NCI-H82 treated with DMSO at 0.1 percent for 48 hours (cell line): ENCODE measurements at regions not wholly inside any gene's neighbourhood (a gene's known extent, or its start where the extent isn't known, plus 50 kb on each side); places are given as distances from the start of the nearest gene placed in this dataset.

Experiments
- DNase-seq: peaks from one replicate; lab custom pipeline; 2025; ENCODE audit not compliant: unreplicated experiment; lab: John Stamatoyannopoulos, UW

DNA sequence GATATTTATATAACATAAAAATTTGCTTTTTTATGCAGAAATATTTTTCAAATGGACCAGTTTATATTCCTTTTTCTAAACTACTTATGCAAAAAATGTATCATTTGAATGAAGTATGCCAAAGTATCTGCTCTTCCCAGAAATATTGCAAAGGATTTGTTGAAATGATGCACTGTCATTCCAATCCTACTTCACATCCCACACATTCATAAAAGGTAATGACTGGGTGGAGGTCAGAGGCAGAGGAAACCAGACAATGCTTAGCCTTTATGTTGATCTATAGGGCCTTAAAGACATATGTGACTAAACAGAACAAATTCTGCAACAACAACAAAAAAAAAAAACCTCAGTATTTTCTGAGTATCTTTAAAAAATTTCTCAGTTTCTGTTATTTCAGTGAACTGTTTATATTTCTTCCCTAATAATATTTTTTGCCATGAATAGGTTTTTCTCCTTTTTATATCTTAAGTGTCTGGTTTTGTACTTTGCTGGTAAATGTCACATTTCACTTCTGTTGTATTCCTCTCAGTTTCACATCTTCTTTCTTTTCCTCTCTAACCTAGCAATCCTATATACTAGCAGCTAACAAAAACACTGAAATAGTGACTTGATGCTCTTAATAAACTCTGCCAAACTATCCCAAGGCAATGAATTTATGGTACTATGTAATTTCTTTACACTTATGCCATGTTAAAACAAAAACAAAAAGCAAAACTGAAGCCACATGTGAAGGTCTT, 374.1 kb downstream of the BCKDHB start:
- no peak for DNase-seq

DNA sequence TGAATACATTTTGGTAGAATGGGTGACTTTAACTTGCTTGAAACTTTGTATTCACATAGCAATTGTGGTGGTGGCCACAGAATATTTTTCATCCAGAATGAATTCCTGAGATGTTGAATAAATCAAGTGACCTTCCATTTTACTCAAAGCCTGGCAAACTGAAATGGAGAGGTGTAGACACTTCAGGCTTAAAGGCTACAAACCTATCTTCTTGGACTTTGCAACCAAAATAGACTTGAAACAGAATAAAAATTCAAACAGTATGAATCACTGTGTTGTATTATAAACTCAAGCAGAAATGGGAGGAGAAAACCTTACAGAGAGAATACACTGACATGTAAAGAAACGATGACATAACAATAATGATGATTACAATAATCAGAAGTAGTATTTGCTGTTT, 371.6 kb downstream of the BCKDHB start:
- DNase-seq = no peak

DNA sequence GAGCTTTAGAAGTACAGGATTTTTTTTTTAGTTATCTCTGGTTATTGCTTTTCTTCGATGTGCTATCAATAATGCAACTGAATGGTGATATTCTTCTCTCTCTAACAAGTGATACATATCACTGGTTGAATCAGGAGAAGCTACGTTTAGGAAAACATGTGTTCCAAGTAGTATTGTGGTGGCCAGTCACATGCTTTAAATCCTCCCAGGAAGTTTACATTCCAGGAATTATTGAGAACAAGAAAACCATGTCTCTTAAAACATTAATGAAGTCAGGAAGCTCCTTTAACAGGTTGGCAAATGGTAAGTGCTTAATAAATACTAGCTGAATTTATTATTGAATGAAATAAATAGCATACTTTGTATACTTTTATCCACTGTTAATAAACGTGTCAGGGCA, 371.1 kb downstream of the BCKDHB start:
- DNase-seq = no peak

DNA sequence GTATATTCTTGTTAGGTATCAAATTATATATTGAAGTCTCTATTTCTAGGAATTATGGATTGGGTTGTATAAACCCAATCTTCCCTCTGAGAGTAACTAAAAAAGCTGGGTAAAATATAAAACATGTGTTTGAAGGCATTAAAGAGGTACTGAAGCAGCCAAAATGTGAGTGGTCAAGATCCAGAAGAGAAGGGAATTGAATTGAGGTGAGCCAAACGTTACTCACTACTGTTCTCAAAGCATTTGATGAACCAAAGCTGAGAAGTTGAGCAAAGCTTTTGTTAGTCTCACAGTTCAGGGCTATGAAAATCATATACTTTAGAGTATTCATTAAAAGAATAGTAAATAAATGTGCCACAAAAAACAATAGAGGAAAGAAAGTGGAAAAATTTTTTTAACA, 365.8 kb downstream of the BCKDHB start:
- no peak for DNase-seq

DNA sequence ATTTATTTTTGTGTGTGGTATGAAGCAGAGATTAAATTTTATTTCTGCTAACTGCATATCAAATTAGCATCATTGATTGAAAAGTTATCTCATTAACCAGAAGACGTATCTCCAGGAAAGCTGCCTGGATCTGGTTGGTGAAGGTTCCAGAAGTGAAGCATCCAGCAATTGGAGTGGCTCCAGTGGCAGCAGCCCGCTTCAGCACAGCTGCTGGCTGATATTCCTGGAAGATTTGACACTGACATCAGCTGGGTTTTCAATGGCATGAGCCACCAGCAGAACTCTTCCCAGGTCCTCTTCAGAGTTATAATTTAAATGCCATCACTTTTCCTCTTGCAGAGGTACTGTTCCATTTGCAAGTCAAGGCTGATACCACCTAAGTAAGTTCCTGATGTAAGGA, 363.5 kb downstream of the BCKDHB start:
- DNase-seq = no peak

DNA sequence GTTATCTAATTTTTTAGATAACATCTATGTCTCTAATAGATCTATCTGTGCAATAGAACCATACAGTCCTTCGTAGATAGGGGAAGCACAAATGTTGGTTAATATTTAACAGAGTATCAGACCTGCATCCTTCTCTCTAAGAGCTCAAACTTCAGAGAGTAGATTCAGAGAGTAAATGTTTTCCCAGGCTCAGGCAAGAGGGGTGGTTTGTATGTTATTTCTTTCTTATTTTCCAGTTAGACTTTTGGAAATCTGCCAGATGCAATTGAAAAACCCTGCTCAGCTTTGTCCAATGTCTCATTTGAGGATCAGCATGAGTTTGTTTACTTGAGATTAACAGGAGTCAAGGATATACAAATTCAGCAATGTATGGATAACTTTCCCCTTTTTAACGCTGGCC, 361.9 kb downstream of the BCKDHB start:
- no peak for DNase-seq

DNA sequence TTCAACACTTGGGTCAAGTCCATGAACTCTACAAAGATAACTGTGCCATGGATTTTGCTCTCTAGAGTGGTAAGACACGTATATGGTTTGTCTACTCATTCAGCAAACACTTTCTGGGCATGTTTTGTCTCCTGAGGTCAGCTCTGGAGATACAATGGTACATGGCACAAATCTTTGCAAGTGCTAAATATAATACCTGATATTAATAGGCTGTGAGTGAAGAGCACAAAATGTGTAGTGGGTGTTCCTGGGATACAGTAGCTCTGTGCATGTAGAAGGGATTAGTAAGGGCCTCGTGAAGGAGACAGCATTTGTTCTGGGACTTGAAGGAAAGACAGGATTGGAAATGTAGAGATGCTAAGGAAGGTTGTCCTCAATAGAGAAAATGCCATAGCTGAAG, 360.9 kb downstream of the BCKDHB start:
- DNase-seq = no peak

DNA sequence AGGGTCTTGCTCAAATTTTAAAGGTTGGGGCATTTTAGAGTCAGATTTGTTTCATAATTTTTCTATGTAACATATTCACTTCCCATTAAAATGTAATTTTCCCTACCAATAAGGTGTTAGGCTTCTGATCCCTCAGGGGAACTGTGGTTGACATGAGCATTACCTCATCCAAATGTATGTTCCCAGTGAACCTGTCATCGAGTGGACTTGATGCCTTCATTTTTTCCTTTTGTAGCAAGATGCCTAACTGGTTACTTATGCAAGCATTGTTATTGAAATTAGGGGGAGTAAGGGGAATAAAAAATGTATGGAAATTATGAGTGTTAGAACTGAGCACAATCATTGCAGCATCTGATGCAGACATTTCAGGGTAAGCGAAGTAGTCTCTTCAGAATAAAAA, 360.5 kb downstream of the BCKDHB start:
- DNase-seq = no peak

DNA sequence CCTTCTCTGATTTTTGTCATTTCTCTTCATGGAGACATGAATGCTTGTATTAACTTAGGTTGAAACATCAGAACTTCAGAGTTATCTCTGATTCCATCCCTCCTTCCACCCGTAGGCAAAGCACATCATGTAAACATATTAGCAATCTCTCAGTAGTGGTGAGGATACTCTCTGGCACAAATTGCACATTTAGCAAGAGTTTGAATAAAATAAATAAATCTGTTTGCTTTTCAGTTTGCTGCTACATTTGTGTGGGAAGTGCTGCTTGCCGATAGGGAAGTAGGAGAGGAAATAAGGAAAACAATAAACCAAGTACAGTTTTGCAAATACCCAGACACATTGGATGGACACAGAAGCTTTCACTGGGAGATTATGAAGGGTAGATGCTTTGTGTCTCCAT, 359.0 kb downstream of the BCKDHB start:
- DNase-seq = no peak

DNA sequence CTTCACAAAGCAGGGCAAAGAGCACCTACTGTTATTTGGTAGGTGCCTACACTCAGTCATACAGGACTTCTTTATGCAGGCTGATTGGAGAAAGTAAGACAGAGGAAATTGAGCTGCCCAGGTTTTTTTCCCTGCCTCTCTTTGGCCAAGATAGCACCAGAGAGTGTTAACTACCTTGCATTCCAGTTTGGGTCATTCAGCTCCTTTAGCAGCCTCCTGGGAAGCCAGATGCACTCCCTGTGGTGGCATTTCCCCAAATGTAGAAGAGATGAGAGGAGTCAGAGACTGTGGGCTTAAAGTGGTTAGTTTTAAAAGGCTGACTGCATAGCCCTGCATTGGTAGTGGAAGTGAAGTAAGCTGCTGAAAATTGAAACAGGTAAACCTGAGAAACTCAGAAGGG, 358.4 kb downstream of the BCKDHB start:
- no peak for DNase-seq

DNA sequence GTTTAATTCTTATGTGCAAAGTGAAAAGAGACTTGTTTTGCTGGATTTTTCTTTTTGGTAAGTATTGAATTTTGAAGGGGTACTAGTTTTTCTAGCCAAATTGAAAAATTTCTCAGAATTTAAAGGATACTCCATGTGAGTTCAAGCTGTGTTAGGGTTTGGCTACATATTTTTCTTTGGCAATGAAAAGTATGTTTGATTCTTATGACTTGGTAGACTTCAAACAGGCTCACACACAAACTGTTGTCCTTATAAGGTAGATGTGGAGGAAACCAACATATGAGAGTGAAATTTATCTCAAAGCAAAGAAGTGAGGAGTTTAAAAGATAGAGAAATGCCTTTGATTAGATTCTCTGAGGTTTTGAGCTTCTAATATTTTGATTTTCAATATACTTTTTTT, 356.7 kb downstream of the BCKDHB start:
- no peak for DNase-seq

DNA sequence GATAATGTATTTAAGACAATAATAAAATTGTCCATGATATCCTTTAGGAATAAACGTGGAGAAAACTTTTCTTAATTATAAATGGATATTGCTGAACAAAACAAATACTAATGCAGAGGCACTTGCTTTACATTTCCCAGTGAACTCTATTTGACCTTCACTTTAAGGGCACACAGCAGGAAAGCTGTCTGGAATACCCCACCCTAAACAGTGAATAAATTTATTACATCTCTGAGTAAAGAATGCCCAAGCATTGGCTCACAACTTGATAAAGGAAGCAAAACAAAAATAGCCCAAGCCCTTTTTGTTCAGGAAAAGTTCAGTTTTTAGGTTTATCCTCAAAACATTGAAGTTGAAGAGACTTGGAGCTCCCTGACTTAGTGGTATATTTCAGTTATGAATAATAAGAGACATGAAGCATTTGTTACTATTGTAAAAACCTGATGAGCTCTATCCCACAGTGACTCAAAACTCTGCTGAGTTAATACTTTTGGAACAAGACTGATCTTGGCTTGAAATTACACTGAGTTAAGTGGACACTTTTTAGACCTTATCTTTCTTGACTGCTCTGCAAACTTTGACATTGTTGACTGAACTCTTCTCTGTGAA, 353.9 kb downstream of the BCKDHB start:
- DNase-seq = no peak

DNA sequence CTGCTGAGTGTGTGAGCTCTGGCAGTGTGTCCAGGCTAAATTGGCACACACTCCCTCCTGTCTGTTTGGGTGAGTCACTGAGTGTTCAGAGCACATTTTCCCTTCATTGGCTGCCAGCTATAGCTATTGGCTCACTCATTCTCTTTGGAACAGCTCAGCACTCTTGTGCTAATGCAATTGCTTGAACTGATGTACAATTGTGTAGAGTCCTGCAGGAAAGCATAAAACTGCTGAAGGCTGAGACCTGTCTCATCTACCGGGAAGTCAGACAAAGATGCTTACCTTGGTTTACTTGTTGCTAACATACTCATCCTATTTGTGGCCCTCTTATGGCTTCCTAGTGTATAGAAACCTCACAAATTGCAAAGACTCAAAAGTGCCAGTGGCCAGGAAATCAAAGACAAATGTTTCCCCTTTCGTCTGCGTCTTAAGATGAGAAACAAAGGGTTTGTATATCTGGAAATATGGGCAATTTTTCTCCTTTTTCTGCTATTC, 351.0 kb downstream of the BCKDHB start:
- no peak for DNase-seq

DNA sequence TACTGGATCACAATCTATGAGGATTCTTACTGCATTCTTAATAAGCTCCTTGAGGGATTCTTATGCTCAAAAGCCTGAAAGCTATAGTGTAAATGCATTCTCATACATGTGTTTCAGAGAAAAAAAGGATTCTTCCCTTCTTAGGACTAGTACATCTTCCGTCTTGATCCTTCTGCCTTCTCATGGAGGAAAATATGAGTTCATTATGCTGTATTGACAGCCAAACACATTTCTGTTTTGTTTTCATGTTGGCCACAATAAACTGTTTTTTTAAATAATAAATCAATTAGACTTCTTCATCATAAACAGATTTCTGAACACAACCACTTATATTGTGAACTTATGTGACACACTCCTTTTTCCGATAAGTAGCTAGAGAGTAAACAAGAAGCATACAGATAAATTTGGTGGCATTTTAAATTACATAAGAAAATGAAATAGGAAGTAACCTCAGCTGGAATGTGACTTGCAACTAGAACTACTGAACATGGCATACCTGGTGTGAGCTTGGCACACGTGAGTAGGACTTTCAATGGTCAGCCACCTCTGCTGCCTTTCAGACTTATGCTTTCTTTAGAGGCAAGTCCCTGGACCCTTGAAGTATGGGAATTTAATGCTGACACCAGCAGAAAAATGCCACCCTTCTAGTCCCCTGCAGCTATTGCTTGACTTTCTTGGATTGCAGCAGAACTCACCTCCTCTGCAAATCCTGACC, 350.4 kb downstream of the BCKDHB start:
- no peak for DNase-seq

DNA sequence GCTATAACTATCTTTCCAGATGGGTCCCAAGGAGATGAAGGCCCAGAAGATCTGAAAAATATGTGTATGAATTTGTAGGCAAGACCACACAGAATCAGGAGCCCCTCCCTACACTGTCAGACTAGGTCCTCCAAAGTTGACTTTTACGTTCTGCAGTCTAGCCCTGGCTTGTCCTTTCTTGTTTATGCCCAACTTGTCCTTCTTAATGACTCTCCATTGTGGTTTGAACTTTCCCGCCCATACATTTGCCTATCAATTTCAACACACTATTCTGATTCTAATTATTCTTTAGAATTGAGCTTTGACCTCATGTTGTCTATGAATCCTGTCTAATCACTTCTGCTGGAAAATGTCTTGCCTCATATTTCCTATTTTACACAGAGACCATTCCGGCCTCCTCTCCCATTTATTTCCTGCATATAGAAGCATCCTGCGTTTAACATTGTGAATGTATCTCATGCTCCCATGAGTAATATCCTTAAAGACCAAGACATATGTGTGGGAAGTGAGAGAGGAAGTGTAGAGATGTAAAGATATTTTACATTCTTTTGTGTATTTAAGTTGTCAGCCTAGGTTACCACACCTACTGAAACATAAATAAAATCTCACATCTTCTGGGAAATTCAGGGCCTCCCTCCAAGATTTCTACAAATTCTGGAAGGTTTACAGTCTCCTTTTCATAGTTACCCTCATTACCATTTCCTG, 348.3 kb downstream of the BCKDHB start:
- DNase-seq = no peak

DNA sequence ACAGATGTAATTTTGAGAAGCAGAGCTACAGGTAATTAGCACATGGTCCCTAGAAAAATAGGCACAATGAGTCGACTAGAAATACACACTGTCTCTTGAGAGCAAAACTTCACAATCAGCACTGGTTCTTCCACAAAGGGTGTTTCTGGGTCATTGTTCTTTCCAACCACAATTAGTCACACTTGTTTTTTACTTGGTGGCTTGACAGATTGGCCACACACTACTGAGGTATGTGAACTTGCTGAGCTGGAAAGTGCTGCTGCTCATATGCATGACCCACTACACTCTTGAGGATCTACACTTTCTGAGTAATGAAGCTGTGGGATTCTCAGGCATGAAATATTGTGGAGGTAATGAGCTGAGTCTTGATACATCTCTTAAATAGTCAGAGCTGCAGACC, 347.7 kb downstream of the BCKDHB start:
- DNase-seq = no peak

DNA sequence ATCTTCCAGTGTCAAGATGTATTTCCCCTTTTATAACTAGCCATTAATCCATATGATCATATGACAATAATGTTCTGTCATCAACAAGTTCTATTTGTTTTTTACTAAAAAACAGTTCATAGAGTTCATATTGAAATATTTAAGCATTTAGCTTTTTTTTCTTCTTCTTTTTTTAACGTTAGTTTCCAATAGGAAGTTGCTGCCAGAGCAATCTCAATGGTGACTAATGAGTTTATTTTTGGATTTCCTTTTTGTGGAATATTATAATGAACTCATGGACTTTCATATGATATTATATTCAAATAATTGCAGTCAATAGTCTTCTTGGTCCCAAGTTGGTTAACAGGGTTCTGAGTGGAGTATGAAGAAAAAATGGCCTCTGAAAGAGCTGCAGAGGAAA, 343.3 kb downstream of the BCKDHB start:
- no peak for DNase-seq

DNA sequence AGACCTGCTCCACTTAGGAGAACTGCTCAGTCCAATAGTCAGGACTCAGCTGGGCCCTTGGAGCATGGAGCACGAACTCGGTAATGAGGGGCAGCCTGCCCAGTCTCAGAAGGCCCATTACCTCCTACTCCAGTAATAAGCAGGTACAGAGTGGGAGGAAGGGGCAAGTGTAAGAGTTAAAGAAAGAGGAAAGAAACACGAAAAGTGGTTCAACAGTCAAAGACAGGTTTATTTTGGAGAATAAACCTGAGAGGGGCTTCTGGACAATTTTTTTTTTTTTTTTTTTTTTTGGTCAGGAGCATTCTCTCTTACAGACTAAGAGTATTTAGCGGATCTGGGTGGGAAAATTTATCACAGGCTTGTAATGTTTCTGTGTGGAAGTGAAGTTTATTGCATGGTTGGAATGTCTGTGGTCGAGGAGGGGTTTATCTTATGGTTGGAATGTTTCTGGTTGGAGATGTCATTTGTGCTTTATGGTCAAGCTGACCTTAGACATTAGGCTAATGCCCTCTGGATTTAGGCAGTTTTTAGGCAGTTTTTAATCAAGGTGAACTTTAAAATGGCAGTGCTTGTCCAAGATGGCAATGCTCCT, 340.1 kb downstream of the BCKDHB start:
- no peak for DNase-seq

DNA sequence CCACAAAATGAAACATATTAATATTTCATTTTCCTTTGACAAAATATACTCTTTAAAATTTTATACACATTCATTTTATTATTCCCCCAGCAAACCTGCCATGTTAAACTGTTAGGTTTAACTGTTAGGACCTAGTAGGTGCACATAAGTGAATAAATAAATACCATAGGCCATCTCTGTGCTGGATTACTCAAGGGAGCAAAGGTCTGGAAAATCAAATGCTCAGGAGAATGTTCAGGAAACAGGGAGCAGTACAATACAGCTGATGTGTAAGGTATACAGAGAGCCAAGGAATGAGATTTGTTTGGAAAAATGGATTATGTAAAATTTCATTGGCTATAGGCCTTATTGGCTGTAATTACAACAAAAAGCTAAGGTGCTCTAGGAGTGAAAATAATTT, 339.3 kb downstream of the BCKDHB start:
- no peak for DNase-seq

DNA sequence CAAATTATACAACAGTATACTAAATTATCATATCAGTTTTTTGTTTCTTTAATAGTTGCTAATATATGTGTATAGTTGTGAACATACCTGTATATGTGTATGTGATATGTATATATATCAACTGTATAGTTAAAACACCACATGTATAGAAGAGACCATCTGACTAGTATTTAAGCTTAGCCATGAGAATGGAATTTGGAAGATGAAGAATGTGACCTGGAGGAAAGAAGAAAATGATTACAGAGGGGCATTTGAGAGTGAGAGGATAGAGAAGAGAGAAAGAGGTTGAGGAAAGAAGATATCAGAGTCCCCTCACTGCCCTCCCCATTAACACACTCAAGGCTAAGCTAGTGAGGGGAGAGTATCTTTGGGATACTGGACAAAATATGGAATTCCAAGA, 335.9 kb downstream of the BCKDHB start:
- DNase-seq = no peak

DNA sequence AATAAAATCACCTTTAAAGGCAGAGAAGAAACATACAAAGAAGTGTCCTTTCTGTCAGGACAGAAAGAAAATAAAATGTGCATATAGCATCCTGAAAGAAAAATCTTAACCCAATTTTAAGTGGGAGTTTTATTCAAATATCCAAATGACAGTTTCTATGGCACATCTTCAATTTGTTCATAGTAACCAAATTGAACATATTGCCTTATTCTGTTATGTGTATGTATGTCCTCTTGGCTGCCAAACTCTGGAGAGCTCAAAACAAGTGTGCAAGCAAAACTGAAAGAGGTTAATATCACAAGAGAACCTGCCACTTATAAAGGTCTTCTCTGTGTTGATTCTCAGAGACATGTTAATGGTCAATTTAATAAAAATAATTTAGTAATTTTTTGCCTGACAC, 334.7 kb downstream of the BCKDHB start:
- no peak for DNase-seq
